Peyer's patch (tissue), 4 donors: ENCODE measurements at regions not wholly inside any gene's neighbourhood (a gene's known extent, or its start where the extent isn't known, plus 50 kb on each side); places are given as distances from the start of the nearest gene placed in this dataset.
"Not testable (repeated sequence)": the region's sequence is repeated elsewhere in the genome, so short reads cannot be mapped to it uniquely, and the experiment has no call there.

Source experiments
- CTCF ChIP-seq, 6 experiments: fragments of 450-650 bp in 4 of 6; fragments of 200-600 bp in 2 of 6; sonication (generic) in 1 of 6; IDR thresholded peaks; one replicate each; pipeline ENCODE4 v1.5.1; 2017 to 2019; ENCODE audit warnings: antibody characterized with exemption in 6 of 6, mild to moderate bottlenecking in 3 of 6, moderate library complexity in 1 of 6
- POLR2A ChIP-seq, 2 donors: fragments of 450-650 bp; IDR thresholded peaks; one replicate each; pipeline ENCODE4 v1.5.1; 2017; ENCODE audit warnings: antibody characterized with exemption in 2 of 2, mild to moderate bottlenecking in 2 of 2, moderate library complexity in 2 of 2

GRCh38 chr20:30597429-30597828 lies 660.0 kb upstream of the DEFB115 start:
- TF ChIP-seq CTCF, POLR2A (IDR thresholded peaks at IDR 0.05): not testable (repeated sequence)
